HG02840 (cell line): ENCODE measurements at regions not wholly inside any gene's neighbourhood (a gene's known extent, or its start where the extent isn't known, plus 50 kb on each side); places are given as distances from the start of the nearest gene placed in this dataset.

ENCODE experiments used
- ATAC-seq: cut with Tn5 transposase; IDR thresholded peaks from one replicate; pipeline ENCODE4 v1.9.1; 2021; ENCODE audit warnings: mild to moderate bottlenecking, moderate library complexity, moderate number of reproducible peaks; ENCODE audit not compliant: unreplicated experiment, low FRiP score

DNA sequence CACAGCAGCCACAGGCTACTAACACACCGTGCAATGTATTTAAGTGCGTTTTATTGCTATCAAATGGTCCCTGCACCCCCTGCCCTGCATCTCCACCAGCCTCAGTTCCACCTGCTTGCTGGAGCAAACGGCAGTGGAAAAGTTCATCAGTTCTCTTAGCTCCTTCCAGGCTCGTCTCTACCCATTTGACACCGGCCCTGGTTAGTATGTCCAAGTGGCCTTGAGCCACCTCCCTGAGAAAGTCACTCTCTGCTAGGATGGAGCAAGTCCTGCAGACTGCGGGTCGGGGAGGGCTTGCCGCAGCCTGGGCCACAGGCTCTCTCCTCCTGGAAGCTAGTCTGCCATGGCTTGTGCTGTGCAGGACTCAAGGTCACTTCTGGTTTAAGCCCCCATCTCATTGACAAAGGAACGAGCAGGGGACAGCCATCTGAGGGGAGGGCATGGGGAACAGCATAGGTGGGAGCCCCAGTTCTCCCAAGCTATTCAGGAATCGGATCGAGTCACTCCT is 74.9 kb downstream of the RHOB start:
- no peak for ATAC-seq

DNA sequence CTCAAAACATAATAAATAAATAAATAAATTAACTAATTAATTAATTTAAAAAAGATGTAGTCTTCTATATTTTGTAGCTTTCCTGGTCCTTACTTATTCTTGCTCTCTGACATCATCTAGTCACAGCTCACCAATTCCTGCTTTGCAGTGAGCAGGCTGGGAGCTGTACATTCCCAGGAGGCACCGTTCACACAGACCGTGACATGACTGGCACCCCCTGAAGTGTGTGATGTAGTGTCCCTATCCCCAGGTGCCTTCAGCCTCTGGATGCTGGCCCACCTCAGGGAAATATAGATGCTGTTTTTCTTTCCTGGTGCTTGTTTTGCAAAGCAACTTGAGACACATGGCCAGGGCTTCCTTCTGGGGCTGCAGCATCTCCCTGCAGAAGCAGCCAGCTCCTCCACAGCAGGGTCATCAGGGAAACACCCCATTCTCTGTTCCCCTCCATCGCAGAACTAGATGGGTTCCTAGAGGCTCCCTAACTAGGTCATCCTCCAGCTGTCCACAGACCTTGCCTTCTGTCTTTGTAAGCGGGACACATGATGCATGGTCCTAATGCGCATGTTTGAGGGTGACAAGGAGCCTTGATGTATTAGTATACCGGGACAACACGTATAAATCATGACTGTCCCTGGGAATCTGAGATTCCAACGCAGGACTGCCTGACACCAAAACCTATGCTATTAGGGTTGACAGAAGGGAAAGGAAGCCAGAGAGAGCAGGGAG is 76.4 kb downstream of the RHOB start:
- no peak for ATAC-seq

DNA sequence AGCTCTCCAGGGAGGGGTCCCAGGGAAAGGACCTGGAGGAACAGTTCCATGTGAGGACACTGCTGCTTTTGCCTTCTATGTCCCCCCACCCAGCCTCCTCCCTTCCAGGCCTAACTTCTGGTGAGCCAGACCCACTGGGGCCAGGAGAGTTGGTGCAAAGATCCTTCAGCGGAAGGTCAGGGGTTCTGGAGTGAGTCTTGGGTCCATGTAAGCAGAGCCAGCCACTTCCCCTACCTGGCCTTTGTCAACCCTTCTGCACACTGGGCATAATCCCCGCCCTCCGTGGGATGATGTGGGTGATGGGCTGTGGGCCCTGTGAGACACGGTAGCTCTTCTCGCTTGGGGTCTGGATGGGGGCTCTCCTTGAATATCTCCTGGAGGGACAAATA is 76.9 kb downstream of the RHOB start:
- ATAC-seq = no peak

DNA sequence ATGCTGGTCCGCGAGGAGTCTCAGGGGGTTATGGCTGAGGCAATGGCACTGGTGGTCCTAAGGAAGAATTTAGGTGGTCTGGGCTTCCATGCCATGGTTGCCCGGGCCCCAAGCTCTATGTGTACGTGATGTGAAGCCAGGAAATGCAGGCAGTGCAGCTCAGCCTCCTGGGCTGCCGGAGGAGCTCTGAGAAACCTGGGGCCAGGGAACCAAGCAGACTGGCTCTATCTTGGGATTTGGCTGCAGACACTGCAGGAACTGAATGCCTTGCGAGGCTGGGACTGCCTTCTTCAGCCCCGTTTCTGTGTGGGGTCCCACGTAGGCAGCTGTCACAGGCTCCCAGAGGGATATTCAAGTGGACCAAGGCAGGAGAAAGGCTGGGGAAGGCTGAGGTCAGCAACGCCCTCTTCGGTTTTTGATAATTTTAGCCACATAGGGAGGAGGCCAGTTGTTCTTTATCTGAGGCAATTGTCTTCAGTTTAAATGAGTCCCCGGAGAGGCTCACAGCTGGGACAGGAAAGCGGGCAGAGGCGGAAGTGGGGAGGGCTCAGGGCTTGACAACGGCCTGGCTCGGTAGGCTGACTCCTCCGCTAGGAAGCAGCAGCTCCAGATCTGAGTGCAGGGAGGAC is 77.7 kb downstream of the RHOB start:
- peak; percentile 72 for ATAC-seq

DNA sequence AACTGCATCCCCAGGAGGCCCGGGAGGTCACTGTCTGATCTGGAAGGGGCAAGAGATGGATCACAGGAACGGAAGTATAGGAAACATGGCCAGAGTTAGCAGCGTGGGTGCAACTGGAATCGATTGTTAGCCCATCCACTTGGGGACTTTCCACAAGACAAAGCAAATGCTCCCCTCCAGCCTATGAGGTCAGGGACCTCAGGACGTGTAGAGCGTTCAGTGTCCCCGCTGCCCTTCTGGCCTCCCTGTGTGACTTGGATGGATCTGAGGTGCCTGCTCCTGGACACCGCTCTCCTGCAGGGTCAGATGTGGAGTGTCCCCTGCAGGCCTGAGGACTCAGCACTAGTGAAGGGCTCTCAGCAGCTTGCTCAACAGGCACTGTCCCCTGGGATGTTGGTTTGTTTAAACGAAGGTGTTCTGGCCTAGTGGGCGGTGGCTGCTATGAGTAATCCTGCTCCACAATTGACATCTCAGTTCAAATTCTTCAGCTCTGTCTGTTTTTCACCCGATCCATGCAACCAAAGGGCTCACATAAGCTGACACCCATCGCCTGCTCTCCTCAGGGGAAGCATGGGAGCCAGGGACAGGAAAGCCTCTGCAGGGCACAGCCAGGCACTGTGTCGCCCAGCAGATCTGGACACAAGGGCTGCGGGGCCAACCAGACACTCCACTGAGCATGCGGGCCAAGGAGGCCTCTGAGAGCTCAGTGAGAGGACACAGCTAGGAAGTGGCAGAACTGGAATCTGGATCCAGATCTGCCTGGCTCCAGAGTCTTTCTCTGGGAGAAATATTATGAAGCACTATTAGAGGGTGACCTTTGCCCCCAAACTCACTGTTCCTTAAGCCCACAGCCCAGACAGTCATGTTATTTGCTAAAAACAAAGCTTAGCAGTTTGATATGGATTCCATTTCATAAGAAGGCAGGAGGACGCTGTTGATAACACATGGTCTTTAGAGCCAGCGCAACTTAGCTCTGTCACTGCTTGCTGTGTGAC is 78.5 kb downstream of the RHOB start:
- peak; percentile 91 for ATAC-seq

DNA sequence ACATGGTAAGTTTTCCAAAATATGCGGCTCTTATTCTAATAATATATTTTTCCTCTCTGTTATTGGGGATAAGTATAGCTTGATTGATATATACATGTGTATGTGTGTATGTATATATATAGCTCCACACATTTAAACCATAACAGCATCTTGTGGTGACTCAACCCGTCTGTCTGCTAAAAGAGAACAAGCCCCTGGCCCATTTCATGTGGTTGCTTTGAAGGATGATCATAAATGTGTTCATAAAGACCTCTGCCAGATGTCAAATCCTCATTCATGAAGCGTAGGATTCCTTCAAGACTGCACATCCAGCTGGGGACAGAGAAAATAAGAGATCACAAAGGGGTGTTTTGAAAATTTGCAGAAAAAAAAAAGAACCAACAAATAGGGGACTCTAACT is 79.3 kb downstream of the RHOB start:
- no peak for ATAC-seq

DNA sequence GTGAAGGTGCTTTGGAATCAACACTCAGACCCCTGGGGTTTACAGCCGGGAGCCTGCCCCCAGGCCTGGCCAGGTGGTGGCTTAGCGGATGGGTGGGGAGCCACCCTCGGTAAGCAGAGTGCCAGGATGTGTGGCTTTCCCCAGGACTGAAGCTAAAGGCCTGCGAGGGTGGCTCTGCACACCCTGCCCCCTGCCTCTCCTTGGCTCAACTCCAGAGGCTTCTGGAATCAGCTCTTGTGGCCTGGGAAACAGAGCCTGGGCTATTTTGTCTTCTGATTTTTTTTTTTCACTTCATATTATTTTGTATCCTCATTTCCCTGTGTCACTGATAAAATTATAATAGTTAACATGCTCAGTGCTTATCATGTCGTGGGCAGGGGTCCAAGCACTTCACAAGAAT is 79.8 kb downstream of the RHOB start:
- ATAC-seq = no peak

DNA sequence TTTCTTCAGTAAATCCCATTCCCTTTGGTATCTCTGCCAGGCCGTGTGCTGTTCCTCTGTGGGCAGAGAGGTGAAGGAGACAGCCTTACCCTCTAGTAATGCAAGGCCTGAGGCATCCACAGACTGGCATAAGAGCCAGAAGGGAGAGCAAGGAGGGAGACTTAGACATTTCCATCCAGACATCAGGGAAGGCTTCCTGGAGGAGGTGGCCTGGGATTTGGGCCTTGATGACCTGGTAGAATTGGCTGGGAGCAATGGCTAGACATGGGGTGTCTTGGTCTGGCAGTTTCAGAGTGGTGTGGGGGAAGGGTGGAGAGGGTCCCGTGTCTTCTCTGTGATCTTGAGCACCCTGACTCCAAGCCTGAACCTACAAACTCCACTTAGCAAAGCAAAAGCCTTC is 81.8 kb downstream of the RHOB start:
- ATAC-seq = no peak

DNA sequence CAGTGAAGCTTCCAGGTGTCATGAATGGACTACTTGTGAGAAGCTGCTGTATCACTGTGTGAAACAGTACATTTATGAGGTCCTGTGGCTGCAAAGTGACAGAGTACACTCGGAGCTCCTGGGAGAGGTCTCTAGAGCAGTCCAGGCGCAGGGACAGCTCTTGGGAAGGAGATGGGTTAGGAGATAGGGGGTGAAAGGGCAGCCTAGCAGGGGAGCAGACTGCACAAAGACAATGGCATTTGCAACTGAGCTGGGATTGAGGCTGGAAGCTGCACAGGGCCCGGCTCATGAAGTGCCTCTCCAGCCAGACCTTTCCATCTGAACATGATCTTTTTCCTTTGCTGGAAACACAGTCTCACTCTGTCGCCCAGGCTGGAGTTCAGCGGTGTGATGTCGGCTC is 83.6 kb downstream of the RHOB start:
- ATAC-seq = no peak

DNA sequence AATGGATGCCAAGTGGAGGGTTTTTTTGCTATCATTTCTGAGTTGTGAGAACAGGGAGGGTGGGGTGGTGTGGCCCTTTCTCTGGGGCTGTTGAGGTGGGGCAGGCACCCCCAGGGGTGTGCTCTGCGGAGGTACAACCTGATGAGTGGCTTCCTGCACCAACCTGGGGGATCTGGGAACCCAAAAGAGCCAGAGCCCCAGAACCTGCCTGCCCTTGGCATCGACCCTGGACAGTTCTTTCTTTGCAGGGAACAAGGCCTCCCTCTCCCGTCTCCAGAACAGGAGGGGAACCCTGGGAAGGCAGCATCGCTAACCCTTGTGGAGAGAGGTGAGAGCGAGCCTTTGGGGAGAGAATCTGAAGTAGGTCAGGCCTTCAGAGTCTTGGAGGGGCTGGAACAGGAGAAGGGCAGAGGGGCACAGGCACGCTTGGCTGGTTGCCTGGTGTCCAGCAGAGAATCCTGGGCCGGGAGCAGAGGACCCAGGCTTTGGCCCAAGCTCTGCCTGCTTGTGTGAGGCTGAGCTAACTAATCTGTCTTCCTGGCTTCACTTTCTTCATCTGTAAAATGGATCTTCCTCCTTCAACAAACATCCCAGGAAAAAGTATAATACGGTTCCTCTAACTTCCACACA is 84.9 kb downstream of the RHOB start:
- ATAC-seq = no peak

DNA sequence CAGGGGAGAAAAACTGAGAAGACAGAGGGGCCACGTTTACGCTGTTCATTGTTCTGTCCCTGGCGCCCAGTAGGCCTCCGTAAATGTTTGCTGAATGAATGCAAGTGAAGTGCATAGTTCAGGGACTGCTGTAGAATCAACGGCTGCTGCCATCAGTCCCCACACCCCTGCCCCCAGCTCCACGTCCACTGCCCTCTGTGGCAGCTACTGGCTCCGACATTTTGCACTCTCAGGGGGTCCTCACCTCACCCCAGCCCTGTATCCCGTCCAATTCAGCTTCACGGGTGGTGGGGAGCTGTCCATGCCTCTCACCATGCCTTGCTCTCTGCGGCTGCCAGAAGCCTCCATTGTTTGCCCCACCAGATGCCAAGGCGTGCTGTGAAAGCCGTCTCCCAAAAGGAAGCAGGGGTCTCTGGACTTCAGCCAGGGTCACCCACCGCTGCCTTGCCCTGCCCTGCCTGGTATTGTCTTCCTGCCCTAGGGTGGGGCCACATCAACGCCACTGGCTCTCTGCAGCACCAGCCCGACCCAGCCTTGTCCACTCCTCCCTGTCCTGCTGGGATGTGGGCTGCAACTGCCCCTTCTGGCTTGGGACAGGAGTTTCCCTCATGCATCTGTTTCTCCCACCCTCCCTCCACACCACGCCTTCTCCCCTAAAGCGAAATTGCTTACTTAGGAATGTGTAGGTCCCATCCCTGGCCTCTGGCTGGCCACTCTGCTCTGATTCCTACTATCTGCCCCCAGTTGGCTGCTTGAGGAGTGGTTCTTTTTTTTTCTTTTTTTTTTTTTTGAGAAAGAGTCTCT is 86.0 kb downstream of the RHOB start:
- no peak for ATAC-seq

DNA sequence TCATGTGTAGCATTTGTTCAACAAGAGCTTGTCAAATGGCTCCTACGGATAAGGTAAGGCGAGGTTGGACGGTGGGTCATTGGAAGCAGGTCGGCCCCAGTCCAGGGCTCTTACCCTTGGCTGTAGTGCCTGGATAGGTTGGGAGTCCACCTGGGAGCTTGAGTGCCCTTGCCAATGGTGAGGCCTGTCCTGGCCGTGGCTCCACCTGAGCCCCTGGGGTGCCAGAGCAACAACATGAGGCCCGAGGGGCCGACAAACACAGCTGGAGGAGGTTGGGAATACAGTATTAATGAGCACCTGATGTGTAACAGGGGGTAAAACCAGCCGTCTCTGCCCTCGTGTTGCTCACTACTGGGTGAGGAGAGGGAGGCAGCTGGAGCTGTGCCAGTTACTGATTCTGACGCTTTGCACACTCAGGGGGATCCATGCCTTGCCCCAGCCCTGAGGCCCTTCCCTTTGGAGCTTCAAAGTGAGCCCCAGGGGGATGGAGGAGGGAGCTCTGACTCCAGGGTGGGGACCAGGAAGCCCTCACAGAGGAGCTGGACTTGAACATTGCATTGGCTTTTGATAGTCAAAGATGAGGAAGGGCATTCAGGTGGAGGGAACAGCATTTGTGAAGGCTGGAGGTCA is 87.2 kb downstream of the RHOB start:
- no peak for ATAC-seq

DNA sequence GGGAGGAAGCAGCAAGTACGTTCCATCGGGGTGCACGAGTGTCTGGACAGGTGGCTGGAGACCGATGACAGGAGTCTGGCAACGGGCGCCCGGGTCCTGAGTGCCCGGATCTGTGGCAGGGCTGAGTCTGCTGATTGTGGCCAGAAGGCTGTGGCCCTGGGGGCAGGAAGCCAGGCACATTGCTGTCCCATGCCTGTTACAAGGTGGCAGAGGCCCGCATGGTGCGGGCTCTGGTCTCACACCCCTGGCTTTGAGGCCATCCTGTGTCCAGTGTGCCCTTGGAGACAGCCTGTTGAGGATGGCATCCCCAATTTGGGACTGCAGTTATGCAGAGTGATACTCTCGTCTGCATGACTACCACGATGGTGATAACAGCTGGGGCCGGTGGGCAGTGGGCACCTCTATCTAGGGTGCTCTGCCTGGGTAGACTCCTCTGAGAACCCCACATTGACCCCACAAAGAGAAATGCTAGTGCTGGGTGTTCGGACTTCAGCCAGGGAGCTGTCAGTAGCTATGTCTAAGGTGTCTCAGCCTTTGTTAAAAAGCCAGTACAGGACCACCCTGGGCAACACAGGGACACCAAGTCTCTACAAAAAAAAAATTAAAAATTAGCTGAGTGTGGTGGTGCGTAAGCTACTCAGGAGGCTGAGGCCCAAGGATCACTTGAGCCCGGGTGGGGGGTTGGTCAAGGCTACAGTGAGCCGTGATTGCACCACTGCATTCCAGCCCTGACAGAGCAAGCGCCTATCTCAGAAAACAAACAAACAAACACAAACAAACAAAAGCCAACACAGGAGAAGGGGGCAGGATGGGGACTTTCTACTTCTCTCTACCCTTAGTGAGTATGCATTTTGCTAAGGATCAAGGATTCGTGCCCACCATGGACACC is 88.3 kb downstream of the RHOB start:
- no peak for ATAC-seq

DNA sequence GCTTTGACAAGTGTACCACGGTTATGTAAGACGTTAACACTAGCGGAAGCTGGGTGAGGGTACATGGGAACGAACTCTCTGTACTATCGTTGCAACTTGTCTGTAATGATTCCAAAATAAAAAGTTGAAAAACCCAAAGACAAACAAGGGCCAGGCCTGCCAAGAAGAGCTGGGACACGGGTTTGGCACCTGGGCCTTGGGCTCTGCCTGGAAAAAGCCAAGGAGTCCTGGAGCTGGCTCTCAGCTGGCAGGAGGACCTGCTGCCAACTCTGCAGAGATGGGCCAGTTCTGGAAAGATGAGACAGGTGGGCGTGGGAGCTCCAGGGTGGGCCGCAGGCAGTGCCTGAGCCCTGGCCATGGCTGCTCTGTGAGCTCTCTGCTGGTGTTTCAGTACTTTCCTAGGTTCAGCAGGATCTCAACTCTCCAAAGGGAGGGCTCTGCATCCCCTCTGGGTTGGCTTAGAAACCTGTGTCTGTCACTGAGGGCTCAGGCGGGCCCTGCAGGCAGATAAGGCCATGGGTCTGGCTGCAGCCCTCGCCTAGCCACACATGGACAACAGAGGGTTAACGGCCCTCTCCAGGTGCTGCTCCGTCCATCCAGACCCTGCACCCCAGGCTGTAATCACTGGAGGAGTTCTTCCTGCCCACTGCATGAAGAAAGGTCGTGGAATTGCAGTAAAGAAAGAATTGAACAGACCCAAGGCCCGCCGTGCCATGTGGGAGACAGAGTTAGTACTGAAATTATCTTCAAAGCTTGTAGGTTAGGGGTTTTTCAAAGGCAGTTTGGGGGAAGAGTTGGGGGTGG is 89.9 kb downstream of the RHOB start:
- no peak for ATAC-seq

DNA sequence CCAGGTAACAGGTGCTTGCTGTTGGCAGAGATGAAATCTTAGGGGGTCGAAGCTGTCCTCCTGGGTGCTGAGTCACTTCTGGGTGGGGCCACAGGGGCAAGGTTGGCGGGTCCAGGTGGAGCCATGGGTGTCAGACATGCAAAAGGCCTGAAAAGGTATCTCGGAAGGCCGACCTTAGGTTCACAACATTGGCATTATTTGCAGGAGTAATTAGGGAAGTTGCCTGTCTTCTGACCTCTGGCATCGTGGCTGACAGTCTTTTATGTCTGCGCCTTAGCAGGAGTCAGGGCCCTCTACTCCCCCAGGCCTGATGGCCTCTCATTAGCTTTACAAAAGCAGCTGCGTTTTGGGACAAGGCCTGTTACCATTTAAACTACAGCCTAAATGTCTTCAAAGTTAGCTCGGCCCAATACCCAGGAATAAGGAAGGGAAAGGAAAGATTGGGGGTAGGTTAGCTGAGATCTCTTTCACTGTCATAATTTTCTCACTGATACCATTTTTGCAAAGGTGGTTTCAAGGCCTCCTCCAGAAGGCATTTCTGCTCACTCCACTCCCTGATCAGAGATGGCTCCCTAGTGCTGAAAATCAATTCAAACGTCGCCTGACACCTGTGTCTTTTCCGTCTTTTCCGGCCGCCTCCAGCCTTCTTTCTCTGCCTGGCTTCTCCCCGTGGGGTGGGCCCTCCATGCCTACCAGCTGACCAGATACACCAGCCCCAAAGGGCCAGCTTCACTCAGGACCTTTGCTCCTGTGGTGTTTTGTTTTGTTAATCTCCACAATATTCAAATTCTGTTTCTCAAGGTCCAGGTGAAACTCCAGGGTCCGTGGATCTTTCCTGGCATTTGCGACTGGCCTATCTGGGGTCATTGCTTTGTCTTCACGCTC is 90.8 kb downstream of the RHOB start:
- no peak for ATAC-seq

DNA sequence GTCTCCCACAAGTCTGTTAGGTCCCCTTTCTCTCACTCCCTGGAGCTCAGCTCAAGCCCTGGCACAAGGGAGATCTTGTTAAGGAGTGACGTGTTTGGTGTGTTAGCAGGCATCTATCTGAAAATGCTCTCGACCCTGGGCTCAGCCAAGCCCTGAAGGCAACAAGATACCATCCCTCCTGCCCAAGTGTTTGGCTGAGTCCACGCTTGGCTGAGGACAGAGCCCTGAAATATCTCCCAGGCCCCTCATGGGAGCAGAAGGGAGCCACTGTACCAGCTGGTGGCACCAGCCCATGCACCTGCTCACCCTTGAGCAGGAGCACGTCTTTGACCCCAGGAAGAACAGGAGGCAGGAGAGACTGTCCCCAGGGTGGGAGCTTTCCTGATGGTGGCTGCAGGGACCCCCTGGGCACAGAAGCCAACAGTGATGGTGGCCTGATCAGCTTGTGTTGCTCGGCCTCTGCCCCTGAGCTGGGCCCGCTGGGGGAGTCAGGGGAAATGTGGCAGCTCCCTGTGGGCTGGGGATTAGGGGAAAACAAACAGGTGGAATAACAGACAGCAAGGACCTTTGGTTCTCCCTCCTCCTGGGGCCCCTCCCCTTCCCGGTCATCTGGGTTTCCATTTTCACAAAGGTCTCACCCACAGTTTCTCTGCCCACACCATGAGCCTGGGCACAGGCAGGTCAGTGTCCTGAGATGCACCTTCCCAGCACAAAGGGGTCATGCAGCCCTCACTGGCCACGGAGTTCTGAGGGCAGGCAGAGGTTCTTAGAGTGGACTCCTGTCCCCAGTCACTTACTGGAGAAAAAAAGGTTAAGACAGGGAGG is 91.6 kb downstream of the RHOB start:
- no peak for ATAC-seq
